GM12878 (cell line): ENCODE measurements at regions not wholly inside any gene's neighbourhood (a gene's known extent, or its start where the extent isn't known, plus 50 kb on each side); places are given as distances from the start of the nearest gene placed in this dataset.

Experiments
- POLR2A ChIP-seq: IDR thresholded peaks from 2 replicates; pipeline ENCODE4 v1.6.1; 2011; ENCODE audit warnings: low read depth, mild to moderate bottlenecking, low read length
- SRF ChIP-seq, 2 experiments: IDR thresholded peaks; 2 replicates each; pipeline ENCODE4 v1.6.1; 2011; ENCODE audit warnings: low read depth in 2 of 2, low read length in 2 of 2, mild to moderate bottlenecking in 1 of 2, moderate library complexity in 1 of 2

GRCh38 chr11:57124917-57125316 is 56.8 kb upstream of the LRRC55 start:
- TF ChIP-seq POLR2A: no peak
- TF ChIP-seq SRF (IDR thresholded peaks at IDR 0.05; ENCODE audit: low read depth in 2 of 2, low read length in 2 of 2): no peak
